DOHH2 (cell line): ENCODE measurements at regions not wholly inside any gene's neighbourhood (a gene's known extent, or its start where the extent isn't known, plus 50 kb on each side); places are given as distances from the start of the nearest gene placed in this dataset.

Experiments
- EZH2phosphoT487 ChIP-seq: fragments of 200-600 bp; sonication (generic); IDR thresholded peaks from 2 replicates; pipeline ENCODE4 v1.6.1; 2017; ENCODE audit warnings: borderline replicate concordance, mild to moderate bottlenecking, antibody characterized with exemption, low read length, moderate library complexity, mixed read lengths
- TF ChIP-seq, protein P1 (sequence below): fragments of 200-600 bp; sonication (generic); IDR thresholded peaks from one replicate; pipeline ENCODE4 v1.5.1; 2014; ENCODE audit warnings: antibody characterized with exemption, mild to moderate bottlenecking, low read depth, low read length; ENCODE audit not compliant: poor library complexity, severe bottlenecking

DNA sequence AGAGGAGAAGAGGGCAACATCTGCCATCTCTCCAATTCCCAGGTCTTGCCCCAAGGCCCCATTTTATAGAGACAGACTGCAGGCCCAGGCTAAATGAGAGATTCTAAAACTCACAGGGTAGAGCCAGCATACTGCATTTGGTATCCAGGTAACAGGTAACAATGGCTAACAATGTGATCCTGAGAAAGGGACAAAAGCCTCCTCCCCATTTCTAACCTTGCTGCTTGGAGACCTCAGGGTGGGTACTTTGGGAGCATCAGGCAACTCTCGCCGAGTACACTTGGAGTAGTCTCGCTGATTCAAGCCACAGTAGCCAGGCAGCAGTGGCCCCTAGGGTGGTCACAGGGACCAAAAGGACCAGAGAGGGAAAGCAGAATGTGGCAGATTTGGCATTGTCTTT, 162.6 kb upstream of the PLEKHA5 start:
- TF ChIP-seq EZH2phosphoT487, result no peak
- TF ChIP-seq, protein P1, sequence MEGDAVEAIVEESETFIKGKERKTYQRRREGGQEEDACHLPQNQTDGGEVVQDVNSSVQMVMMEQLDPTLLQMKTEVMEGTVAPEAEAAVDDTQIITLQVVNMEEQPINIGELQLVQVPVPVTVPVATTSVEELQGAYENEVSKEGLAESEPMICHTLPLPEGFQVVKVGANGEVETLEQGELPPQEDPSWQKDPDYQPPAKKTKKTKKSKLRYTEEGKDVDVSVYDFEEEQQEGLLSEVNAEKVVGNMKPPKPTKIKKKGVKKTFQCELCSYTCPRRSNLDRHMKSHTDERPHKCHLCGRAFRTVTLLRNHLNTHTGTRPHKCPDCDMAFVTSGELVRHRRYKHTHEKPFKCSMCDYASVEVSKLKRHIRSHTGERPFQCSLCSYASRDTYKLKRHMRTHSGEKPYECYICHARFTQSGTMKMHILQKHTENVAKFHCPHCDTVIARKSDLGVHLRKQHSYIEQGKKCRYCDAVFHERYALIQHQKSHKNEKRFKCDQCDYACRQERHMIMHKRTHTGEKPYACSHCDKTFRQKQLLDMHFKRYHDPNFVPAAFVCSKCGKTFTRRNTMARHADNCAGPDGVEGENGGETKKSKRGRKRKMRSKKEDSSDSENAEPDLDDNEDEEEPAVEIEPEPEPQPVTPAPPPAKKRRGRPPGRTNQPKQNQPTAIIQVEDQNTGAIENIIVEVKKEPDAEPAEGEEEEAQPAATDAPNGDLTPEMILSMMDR, result no peak
